ENCODE measurements at regions not wholly inside any gene's neighbourhood (a gene's known extent, or its start where the extent isn't known, plus 50 kb on each side); places are given as distances from the start of the nearest gene placed in this dataset.

DNA sequence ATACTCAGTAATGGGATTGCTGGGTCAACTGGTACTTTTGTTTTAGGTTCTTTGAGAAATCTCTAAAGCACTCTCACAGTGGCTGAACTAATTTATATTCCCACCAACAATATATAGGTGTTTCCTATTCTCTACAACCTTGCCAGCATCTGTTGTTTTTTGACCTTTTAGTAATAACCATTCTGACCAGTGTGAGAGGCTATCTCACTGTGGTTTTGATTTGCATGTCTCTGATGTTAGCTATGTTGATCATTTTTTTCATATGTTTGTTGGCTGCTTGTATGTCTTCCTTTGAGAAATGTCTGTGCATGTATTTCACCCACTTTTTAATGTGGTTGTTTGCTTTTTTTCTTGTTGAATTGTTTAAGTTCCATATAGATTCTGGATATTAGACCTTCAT lies 98.2 kb upstream of the DCBLD2 start:
- H3K4me3 ChIP-seq (ENCODE audit: low read depth, low read length) = no peak overlapping the region
- DNase-seq (ENCODE audit: low read depth) = no peak

GRCh38 chr3:98994128-98994762 lies 92.8 kb upstream of the DCBLD2 start:
- DNase-seq (ENCODE audit: low read depth) = no peak

GRCh38 chr3:98991393-98991792 lies 89.9 kb upstream of the DCBLD2 start:
- H3K4me3 ChIP-seq (ENCODE audit: low read depth, low read length) = no peak overlapping the region
- no peak for DNase-seq (ENCODE audit: low read depth)

More at GRCh38 chr3:98994128-98994762, 92.8 kb upstream of the DCBLD2 start:
- no peak overlapping the region for H3K4me3 ChIP-seq (ENCODE audit: low read depth, low read length)

- DNase-seq (ENCODE audit: low read depth) = no peak
- H3K4me3 ChIP-seq (ENCODE audit: low read depth, low read length) = no peak overlapping the region
Observed at GRCh38 chr3:98990657-98991056, 89.2 kb upstream of the DCBLD2 start.

DNA sequence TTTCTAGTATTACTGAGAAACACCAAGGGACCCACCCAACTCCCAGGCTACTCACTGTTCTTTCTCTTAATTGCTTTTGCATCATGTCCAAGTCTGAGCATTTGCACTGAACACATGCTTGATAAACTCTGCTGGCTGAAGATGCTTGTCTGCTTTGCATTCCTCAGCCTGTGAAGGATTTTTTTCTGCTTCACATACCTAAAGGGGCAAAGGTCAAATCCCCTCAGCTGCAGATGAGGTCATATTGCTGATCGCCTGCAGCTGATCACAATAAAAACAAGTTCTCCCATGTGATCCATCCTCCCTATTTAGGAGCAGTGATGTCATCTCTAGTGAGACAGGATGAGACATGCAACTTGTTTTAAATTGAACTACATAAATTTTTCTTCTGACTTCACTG lies 84.6 kb upstream of the DCBLD2 start:
- DNase-seq (ENCODE audit: low read depth) = peak; percentile 94
- H3K4me3 ChIP-seq (ENCODE audit: low read depth, low read length) = no peak overlapping the region

GRCh38 chr3:98985431-98985830 lies 83.9 kb upstream of the DCBLD2 start:
- DNase-seq (ENCODE audit: low read depth) = no peak
- no peak overlapping the region for H3K4me3 ChIP-seq (ENCODE audit: low read depth, low read length)

DNA sequence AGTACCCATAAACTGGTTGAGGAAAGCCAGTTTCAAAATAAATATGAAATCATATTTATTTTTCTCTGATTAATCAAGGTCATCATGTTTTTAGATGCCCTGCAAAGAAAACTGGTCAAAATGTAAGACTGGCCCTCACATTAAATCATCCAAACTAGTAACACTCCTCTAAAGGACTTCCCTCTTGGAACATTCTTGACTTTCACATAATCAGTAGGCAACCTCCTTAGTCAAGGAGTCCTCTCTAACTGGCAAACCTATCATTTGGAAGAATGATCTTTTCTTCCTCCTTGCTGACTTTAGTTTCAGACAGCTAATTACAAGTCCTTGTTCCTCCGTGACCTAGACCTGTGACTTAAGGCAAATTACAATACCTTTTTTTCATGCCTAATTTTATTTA lies 82.5 kb upstream of the DCBLD2 start:
- no peak overlapping the region for H3K4me3 ChIP-seq (ENCODE audit: low read depth, low read length)
- no peak for DNase-seq (ENCODE audit: low read depth)

DNA sequence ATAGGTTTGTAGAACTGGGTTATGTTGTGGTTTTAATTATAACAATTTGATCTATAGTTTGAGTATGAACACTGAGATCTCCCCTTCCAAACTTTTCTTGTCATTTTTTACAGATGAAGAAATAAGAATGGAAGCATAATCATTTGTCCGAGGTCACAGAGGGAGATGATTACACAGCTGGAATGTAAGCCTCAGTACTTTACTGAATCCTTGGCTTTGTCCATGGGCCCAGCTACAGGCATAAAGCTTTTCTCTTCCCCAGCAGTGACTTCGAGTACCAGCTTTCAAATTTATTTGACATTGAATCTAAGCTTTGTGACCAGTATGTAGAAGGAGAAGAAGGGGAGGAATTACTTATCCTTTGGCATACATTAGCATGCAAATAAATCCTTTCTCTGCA lies 80.9 kb upstream of the DCBLD2 start:
- DNase-seq (ENCODE audit: low read depth) = no peak
- H3K4me3 ChIP-seq (ENCODE audit: low read depth, low read length) = peak overlapping the region; percentile 22

DNA sequence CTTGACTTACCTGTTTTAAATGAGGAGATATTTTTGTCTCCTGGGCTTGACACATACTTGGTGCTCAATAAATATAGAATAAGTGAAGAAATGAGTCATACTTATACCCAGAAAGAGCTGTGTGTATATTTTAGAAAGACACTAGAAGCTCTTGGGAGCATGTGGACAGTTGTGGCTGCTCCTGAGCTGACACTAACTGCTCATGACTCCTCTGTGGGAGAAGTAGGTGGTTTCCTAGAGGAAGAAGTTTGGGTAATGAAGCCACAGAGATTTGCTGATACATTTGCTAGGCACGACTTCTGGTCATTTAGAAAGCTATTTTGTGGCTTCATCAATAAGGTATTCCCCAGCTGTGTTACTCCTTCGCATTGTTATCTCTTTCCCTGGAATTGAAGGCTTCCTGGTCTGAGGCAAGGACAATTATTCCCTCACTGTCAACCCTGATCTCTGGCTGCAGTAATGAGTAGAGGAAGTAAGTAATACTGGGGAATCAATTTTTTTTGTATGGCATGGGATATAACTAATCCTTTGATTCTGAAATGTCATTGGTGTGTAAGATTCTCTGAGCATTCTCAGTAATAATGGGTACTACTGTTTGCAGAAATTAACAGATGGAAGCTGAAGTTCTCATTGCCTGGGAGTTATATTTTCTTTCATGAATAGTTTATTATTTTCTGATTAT lies 79.6 kb upstream of the DCBLD2 start:
- peak; percentile 45 for DNase-seq (ENCODE audit: low read depth)

DNA sequence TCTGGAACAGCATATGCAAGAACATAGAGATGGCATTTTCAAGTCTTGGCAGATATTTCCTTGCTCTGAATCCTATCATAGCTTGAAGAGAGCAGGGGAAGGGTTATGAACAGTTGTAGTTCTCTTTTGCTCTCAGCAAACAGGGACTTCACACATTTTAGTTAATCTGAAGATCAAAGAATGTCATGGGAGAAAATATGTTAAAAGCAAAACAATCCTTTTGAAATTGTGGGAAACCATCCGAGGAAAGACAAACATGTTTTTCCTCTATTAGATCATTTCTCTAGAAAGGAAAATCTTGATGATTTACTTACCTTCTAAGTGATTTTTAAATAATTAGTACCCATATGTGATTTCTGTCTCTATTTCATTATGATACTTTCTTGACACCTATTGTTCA lies 77.8 kb upstream of the DCBLD2 start:
- DNase-seq (ENCODE audit: low read depth) = no peak
- no peak overlapping the region for H3K4me3 ChIP-seq (ENCODE audit: low read depth, low read length)

More for the DNA sequence above, 79.6 kb upstream of the DCBLD2 start:
- peak overlapping the region; percentile 36 for H3K4me3 ChIP-seq (ENCODE audit: low read depth, low read length)

DNA sequence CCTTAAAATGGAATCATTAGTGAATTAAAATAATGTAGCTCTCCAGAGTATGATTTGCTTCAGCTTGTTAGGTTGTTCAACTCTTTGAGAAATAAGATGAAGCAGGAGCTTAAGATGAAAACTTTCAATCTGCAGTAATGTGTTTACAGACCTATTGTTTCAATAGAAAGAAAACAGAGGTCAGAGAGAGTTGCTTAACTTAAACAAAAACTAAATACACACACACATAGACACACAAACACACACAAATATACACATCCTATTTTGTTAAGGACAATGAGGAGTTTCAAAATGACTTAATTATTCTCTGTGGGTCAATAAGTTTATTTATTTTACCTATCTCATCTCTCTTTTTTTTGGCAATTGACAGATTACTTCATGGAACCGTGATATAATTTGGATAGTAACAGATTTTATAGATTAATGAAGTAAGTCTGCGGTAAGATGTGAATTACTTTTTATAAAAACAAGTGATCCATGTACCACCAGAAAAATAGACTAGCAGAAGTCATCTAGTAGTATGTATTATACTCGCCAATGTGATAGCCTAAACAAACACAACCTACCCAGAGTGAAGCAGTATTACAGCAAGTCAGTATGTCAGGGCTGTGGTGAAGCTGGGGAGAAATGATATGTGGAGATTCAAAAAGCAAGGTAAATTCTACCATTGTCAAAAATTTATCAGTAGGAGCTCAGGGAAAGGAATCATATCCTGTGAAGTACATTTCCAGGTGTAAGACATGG lies 76.7 kb upstream of the DCBLD2 start:
- DNase-seq (ENCODE audit: low read depth) = no peak
- no peak overlapping the region for H3K4me3 ChIP-seq (ENCODE audit: low read depth, low read length)

- DNase-seq (ENCODE audit: low read depth) = peak; percentile 91
- no peak overlapping the region for H3K4me3 ChIP-seq (ENCODE audit: low read depth, low read length)
Observed at GRCh38 chr3:98977520-98977919, 76.0 kb upstream of the DCBLD2 start.

DNA sequence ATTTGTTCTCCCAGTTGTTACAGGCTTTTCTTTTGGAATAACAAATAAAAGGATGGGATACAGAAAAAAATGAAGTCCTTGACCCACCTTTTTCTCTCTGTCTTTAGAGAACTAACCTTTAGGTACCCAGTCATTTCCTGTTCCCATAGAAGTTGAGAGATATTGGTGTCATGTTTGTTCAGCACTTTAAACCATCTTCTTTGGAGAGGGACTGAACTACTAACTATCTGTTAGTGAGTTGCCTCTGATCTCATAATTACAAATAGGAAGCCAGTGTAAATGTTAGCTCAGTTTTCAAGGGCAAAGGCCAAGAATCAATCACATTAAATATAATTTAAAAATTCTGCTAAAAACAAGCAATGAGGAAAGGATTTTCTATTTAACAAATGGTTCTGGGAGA lies 72.9 kb upstream of the DCBLD2 start:
- H3K4me3 ChIP-seq (ENCODE audit: low read depth, low read length) = no peak overlapping the region
- no peak for DNase-seq (ENCODE audit: low read depth)

- H3K4me3 ChIP-seq (ENCODE audit: low read depth, low read length) = no peak overlapping the region
- no peak for DNase-seq (ENCODE audit: low read depth)
Observed at GRCh38 chr3:98972720-98973119, 71.2 kb upstream of the DCBLD2 start.

GRCh38 chr3:98972155-98972554 lies 70.7 kb upstream of the DCBLD2 start:
- no peak overlapping the region for H3K4me3 ChIP-seq (ENCODE audit: low read depth, low read length)

DNA sequence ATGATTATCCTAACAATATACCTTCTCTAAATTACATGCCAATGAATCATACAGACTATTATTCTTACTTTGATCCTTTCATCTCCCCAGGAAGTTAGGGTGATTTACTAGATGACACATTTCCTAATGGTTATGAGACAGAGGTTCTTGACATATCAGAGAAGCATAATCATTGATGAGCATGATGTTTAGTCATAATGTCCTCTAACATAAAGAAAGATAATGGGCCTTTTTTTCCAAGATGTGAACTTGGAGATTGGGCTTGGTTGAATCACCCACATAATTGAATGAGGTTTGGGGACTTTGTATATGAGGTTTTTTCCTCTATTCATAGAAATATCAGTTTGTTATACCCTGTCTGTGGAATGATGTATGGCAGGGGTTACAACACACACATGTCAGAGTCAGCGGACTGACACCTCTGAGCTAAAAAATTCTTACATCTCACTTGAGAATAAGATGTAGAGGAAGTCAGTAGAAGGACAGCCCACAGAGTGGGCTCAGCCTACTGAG lies 69.7 kb upstream of the DCBLD2 start:
- peak; percentile 84 for DNase-seq (ENCODE audit: low read depth)

More at GRCh38 chr3:98972155-98972554, 70.7 kb upstream of the DCBLD2 start:
- DNase-seq (ENCODE audit: low read depth) = peak; percentile 96

GRCh38 chr3:98969295-98969694 lies 67.8 kb upstream of the DCBLD2 start:
- H3K4me3 ChIP-seq (ENCODE audit: low read depth, low read length) = no peak overlapping the region
- DNase-seq (ENCODE audit: low read depth) = no peak

More for the DNA sequence above, 69.7 kb upstream of the DCBLD2 start:
- no peak overlapping the region for H3K4me3 ChIP-seq (ENCODE audit: low read depth, low read length)

- no peak for DNase-seq (ENCODE audit: low read depth)
- no peak overlapping the region for H3K4me3 ChIP-seq (ENCODE audit: low read depth, low read length)
Observed at GRCh38 chr3:98968824-98969223, 67.3 kb upstream of the DCBLD2 start.

GRCh38 chr3:98968347-98968746 lies 66.9 kb upstream of the DCBLD2 start:
- H3K4me3 ChIP-seq (ENCODE audit: low read depth, low read length) = no peak overlapping the region
- DNase-seq (ENCODE audit: low read depth) = no peak

DNA sequence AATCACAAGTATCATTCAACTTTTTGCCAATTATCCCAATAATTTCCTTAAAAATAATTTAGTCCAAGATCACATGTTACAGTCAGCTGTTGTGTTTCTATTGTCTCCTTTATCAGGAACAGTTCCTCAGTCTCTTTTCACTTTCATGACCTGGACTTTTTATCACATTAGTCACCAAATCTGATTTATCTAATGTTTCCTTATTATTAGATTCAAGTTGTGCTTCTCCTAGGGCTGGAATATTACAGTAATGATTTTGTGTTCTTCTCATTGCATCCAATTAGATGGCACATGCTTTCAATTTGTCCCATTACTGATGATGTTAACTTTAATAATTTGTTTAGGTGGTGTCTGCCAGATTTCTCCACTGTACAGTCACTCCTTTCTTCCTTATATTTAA lies 66.3 kb upstream of the DCBLD2 start:
- H3K4me3 ChIP-seq (ENCODE audit: low read depth, low read length) = no peak overlapping the region
- DNase-seq (ENCODE audit: low read depth) = no peak

Measured in skeletal muscle cell (primary cell).